PC-3 (cell line): ENCODE measurements at regions not wholly inside any gene's neighbourhood (a gene's known extent, or its start where the extent isn't known, plus 50 kb on each side); places are given as distances from the start of the nearest gene placed in this dataset.

Experiments
- ATAC-seq: fragments of 200-7000 bp; cut with Tn5 transposase; 2 replicates; pipeline ENCODE4 v1.9.1; 2020; ENCODE audit warnings: mild to moderate bottlenecking, moderate library complexity
- BruUV-seq: library from RNA; stranded (reverse); fragments of 400-500 nt; replicated peaks from 2 replicates; lab custom pipeline; 2021; lab: Mats Ljungman, UMichigan
- CTCF ChIA-PET: fragments of 300-600 bp; sonication (Branson Sonifier 250); formaldehyde crosslinking; loops from one replicate; lab custom pipeline; 2022; ENCODE audit warnings: antibody characterized with exemption; lab: Charles Lee
- POLR2A ChIA-PET: fragments of 300-600 bp; sonication (Branson Sonifier 250); formaldehyde crosslinking; loops from one replicate; lab custom pipeline; 2022; ENCODE audit warnings: antibody characterized with exemption; ENCODE audit not compliant: unreplicated experiment; lab: Charles Lee
- DNase-seq: peaks from one replicate; pipeline ENCODE4 v3.0.0-alpha.2; 2015
- H2AFZ ChIP-seq: fragments of 300-600 bp; sonication (generic); 2 replicates; pipeline ENCODE4 v1.6.0; 2016; ENCODE audit warnings: antibody characterized with exemption, low read length
- H3F3A ChIP-seq: fragments of 300-600 bp; sonication (generic); one replicate; pipeline ENCODE4 v1.6.0; 2017; ENCODE audit warnings: antibody characterized with exemption, low read length, control low read depth, mild to moderate bottlenecking; ENCODE audit not compliant: unreplicated experiment
- H3K27ac ChIP-seq: fragments of 300-600 bp; sonication (generic); 2 replicates; pipeline ENCODE4 v1.5.1; 2016; ENCODE audit warnings: mild to moderate bottlenecking, low read length
- H3K27me3 ChIP-seq: fragments of 300-600 bp; sonication (generic); 2 replicates; pipeline ENCODE4 v1.6.1; 2016; ENCODE audit warnings: low read length, mixed read lengths
- H3K36me3 ChIP-seq: fragments of 300-600 bp; sonication (generic); 2 replicates; pipeline ENCODE4 v1.6.1; 2016; ENCODE audit warnings: low read depth, mixed run types, low read length, mixed read lengths
- H3K4me1 ChIP-seq: fragments of 300-600 bp; sonication (generic); 2 replicates; pipeline ENCODE4 v1.5.1; 2016; ENCODE audit warnings: low read length; ENCODE audit not compliant: insufficient read depth
- H3K4me2 ChIP-seq: fragments of 300-600 bp; sonication (generic); 2 replicates; pipeline ENCODE4 v1.6.0; 2016; ENCODE audit warnings: low read length
- H3K4me3 ChIP-seq: fragments of 300-600 bp; sonication (generic); 2 replicates; pipeline ENCODE4 v1.5.1; 2016; ENCODE audit warnings: mild to moderate bottlenecking, low read length, mixed read lengths
- H3K79me2 ChIP-seq: fragments of 300-600 bp; sonication (generic); 2 replicates; pipeline ENCODE4 v1.6.1; 2017; ENCODE audit warnings: low read length, mixed read lengths
- H3K9ac ChIP-seq: fragments of 300-600 bp; sonication (generic); 2 replicates; pipeline ENCODE4 v1.6.0; 2016; ENCODE audit warnings: mild to moderate bottlenecking, low read length
- H3K9me2 ChIP-seq: fragments of 300-600 bp; sonication (generic); replicated peaks from 2 replicates; pipeline ENCODE4 v1.6.1; 2016; ENCODE audit warnings: mixed run types, low read length, mixed read lengths
- H3K9me3 ChIP-seq: fragments of 300-600 bp; sonication (generic); 2 replicates; pipeline ENCODE4 v1.6.1; 2016; ENCODE audit warnings: low read length, mixed read lengths
- H4K20me1 ChIP-seq: fragments of 300-600 bp; sonication (generic); 2 replicates; pipeline ENCODE4 v1.6.1; 2016; ENCODE audit warnings: low read length, mixed read lengths
- EZH2 ChIP-seq: fragments of 300-600 bp; sonication (generic); IDR thresholded peaks from one replicate; pipeline ENCODE4 v1.6.1; 2017; ENCODE audit warnings: antibody characterized with exemption, mild to moderate bottlenecking, low read length; ENCODE audit not compliant: unreplicated experiment
- EZH2phosphoT487 ChIP-seq: fragments of 300-600 bp; sonication (generic); IDR thresholded peaks from 2 replicates; pipeline ENCODE4 v1.6.1; 2018; ENCODE audit warnings: mild to moderate bottlenecking, antibody characterized with exemption, low read length, borderline replicate concordance
- intact Hi-C: fragments of 100-400 bp; cut with micrococcal nuclease; formaldehyde crosslinking; loops from 2 replicates; pipeline ENCODE4 v1.9.0; 2023
- TF ChIP-seq, protein P1 (sequence below): fragments of 300-600 bp; sonication (generic); conservative IDR thresholded peaks from 2 replicates; pipeline ENCODE4 v1.5.1; 2017; ENCODE audit warnings: antibody characterized with exemption, low read depth, mild to moderate bottlenecking, low read length

GRCh38 chr3:31448035-31448881 is 84.5 kb upstream of the STT3B start:
- POLR2A ChIA-PET = no interaction called here
- TF ChIP-seq, protein P1, sequence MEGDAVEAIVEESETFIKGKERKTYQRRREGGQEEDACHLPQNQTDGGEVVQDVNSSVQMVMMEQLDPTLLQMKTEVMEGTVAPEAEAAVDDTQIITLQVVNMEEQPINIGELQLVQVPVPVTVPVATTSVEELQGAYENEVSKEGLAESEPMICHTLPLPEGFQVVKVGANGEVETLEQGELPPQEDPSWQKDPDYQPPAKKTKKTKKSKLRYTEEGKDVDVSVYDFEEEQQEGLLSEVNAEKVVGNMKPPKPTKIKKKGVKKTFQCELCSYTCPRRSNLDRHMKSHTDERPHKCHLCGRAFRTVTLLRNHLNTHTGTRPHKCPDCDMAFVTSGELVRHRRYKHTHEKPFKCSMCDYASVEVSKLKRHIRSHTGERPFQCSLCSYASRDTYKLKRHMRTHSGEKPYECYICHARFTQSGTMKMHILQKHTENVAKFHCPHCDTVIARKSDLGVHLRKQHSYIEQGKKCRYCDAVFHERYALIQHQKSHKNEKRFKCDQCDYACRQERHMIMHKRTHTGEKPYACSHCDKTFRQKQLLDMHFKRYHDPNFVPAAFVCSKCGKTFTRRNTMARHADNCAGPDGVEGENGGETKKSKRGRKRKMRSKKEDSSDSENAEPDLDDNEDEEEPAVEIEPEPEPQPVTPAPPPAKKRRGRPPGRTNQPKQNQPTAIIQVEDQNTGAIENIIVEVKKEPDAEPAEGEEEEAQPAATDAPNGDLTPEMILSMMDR = peak; percentile 87
- no peak for TF ChIP-seq EZH2
- TF ChIP-seq EZH2phosphoT487 = no peak
- Histone ChIP-seq H3K9me3 (no peaks in the 10 kb centered on the region), H3K79me2 (no peaks in the 10 kb centered on the region), H2AFZ (no peak overlapping the region), H3K4me3 (no peak overlapping the region), H3K9me2 (no peaks in the 10 kb centered on the region), H3K9ac (no peak overlapping the region), H3K36me3 (no peaks in the 10 kb centered on the region), H3K27ac (no peak overlapping the region), H3K4me2 (no peak overlapping the region), H3F3A (no peaks in the 10 kb centered on the region), H3K4me1 (peaks cover 27% of the 10 kb centered on the region), H3K27me3 (no peaks in the 10 kb centered on the region), H4K20me1 (no peaks in the 10 kb centered on the region)
- CTCF ChIA-PET = no interaction called here
- intact Hi-C loops = loop anchor here (5.0 to 10.0 kb wide), 2 partner anchors 283 to 516 kb away; no protein-coding TSS in a partner anchor
- no TSS peak for BruUV-seq
- ATAC-seq (peak; percentile 97), DNase-seq (peak; percentile 59)

- no peak overlapping the region for H2AFZ ChIP-seq
- no peaks in the 10 kb centered on the region for H3K36me3 ChIP-seq
- no peaks in the 10 kb centered on the region for H3F3A ChIP-seq
- no peak overlapping the region for H3K4me2 ChIP-seq
- TF ChIP-seq EZH2 = no peak
- no peak for TF ChIP-seq EZH2phosphoT487
- TF ChIP-seq, protein P1 = no peak
- ATAC-seq (no peak), DNase-seq (no peak)
- ChIA-PET CTCF (no interaction called here), POLR2A (no interaction called here)
- no peaks in the 10 kb centered on the region for H4K20me1 ChIP-seq
- no peak overlapping the region for H3K27ac ChIP-seq
- H3K4me1 ChIP-seq = peaks cover 27% of the 10 kb centered on the region
- BruUV-seq = no TSS peak
- no peak overlapping the region for H3K4me3 ChIP-seq
- intact Hi-C loops = loop anchor here (5.0 to 10.0 kb wide), 2 partner anchors 284 to 517 kb away; no protein-coding TSS in a partner anchor
- no peaks in the 10 kb centered on the region for H3K79me2 ChIP-seq
- H3K9me2 ChIP-seq = no peaks in the 10 kb centered on the region
- H3K27me3 ChIP-seq = no peaks in the 10 kb centered on the region
- no peaks in the 10 kb centered on the region for H3K9me3 ChIP-seq
- H3K9ac ChIP-seq = no peak overlapping the region
These were observed 83.9 kb upstream of the STT3B start for GRCh38 chr3:31448882-31449243.

DNA sequence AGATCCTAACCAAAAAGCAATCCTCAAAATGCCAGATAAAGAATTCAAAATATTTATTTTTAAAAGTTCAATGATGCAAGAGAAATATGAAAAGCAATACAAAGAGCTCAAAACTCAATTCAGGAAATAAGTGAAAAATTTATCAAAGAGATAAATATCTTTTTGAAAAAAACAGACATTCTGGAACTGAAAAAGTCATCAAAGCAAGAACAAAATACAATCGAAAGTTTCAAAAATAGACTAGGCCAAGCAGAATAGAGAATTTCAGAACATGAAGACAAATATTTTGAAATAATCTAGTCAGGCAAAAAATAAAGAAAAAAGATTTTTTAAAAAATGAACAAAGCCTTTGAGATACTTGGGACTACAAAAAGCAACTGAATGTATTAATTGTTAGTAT is 83.4 kb upstream of the STT3B start:
- H3K36me3 ChIP-seq = no peaks in the 10 kb centered on the region
- H3K4me3 ChIP-seq = no peak overlapping the region
- TF ChIP-seq EZH2 = no peak
- TF ChIP-seq EZH2phosphoT487 = no peak
- TF ChIP-seq, protein P1 = no peak
- H3K9me3 ChIP-seq = no peaks in the 10 kb centered on the region
- ATAC-seq (no peak), DNase-seq (no peak)
- BruUV-seq = no TSS peak
- no peaks in the 10 kb centered on the region for H3K9me2 ChIP-seq
- H3K27me3 ChIP-seq = no peaks in the 10 kb centered on the region
- no peak overlapping the region for H3K4me2 ChIP-seq
- CTCF ChIA-PET = no interaction called here
- intact Hi-C loops = loop anchor here (5.0 to 10.0 kb wide), 2 partner anchors 285 to 517 kb away; no protein-coding TSS in a partner anchor
- H3K79me2 ChIP-seq = no peaks in the 10 kb centered on the region
- H3K4me1 ChIP-seq = peaks cover 22% of the 10 kb centered on the region
- H2AFZ ChIP-seq = no peak overlapping the region
- H3F3A ChIP-seq = no peaks in the 10 kb centered on the region
- H3K27ac ChIP-seq = no peak overlapping the region
- H4K20me1 ChIP-seq = no peaks in the 10 kb centered on the region
- no peak overlapping the region for H3K9ac ChIP-seq
- POLR2A ChIA-PET = no interaction called here
